Pancreas (tissue), 10 donors: ENCODE measurements at regions not wholly inside any gene's neighbourhood (a gene's known extent, or its start where the extent isn't known, plus 50 kb on each side); places are given as distances from the start of the nearest gene placed in this dataset.

ENCODE experiments used
- ATAC-seq, 4 donors: fragments of 200-7000 bp; cut with Tn5 transposase; one replicate each; pipeline versions ENCODE4 v1.8.0 to v1.9.1; 2020; ENCODE audit warnings: mild to moderate bottlenecking in 4 of 4, moderate library complexity in 4 of 4
- DNase-seq, 6 donors: peaks; one replicate each; pipeline ENCODE4 v3.0.0-alpha.2; 2020
- FAIRE-seq: peaks from 2 replicates; lab custom pipeline; 2012; peaks lifted over from hg19 to GRCh38; lab: Jason Lieb, UNC
- H3K27ac ChIP-seq, 4 donors: fragments of 200-600 bp; sonication (generic); 1 replicate in 3 of 4; 2 replicates in 1 of 4; pipeline versions ENCODE4 v1.5.0 to v1.8.0; 2020
- H3K27me3 ChIP-seq, 4 donors: fragments of 200-600 bp; one replicate each; pipeline ENCODE4 v1.8.0; 2021
- H3K36me3 ChIP-seq, 3 donors: fragments of 200-600 bp; sonication (generic) in 1 of 3; one replicate each; pipeline versions ENCODE4 v1.5.0 to v1.8.0; 2020 to 2021
- H3K4me1 ChIP-seq, 3 donors: fragments of 200-600 bp; one replicate each; pipeline ENCODE4 v1.8.0; 2021
- H3K4me3 ChIP-seq, 4 donors: fragments of 200-600 bp; sonication (generic) in 2 of 4; one replicate each; pipeline versions ENCODE4 v1.5.0 to v1.8.0; 2020 to 2021
- H3K9me3 ChIP-seq, 4 donors: fragments of 200-600 bp; one replicate each; pipeline ENCODE4 v1.8.0; 2021
- WGBS, 2 donors: extraction: QIAGEN DNeasy Blood & Tissue Kit; methylation state at CpG; one replicate each; pipeline ENCODE4 v1.1.7; 2013; 5-methylcytosine and 5-hydroxymethylcytosine counted together
- intact Hi-C, 3 donors: fragments of 100-400 bp; cut with DNase I; formaldehyde crosslinking; loops; one replicate each; pipeline versions ENCODE4 v1.11.1 to v1.14.2; 2022
- TF ChIP-seq, protein P1 (sequence below), 4 donors: fragments of 200-600 bp; sonication (generic) in 3 of 4; IDR thresholded peaks; one replicate each; pipeline versions ENCODE4 v1.5.0 to v1.8.0; 2021; ENCODE audit warnings: antibody characterized with exemption in 4 of 4
- donor health status: healthy with polysubstance abuse.
- donor health status: DM: no; HTN: no; CAD: no; lungs with moderate emphysema.
- donor health status: DM: no; HTN: no; CAD: no.
- donor health status: control.
- donor health status: control.
- donor health status: Bipolar disorder and iron deficiency.
- donor health status: DM: yes; HTN: yes; CAD: no.
- donor health status: DM: no; HTN: no; CAD: no.
- donor health status: DM: no; HTN: no; CAD: no.
- donor health status: DM: yes; HTN: yes; CAD: no.

- Histone ChIP-seq H3K27me3 (no peaks in the 10 kb centered on the region), H3K27ac (no peak overlapping the region), H3K4me1 (no peaks in the 10 kb centered on the region), H3K9me3 (no peaks in the 10 kb centered on the region), H3K4me3 (no peak overlapping the region), H3K36me3 (no peaks in the 10 kb centered on the region)
- intact Hi-C loops, result no loop called here
- WGBS, 2 donors, result 56 to 69% methylated on average over 3 of the region's 3 CpGs
- TF ChIP-seq, protein P1, sequence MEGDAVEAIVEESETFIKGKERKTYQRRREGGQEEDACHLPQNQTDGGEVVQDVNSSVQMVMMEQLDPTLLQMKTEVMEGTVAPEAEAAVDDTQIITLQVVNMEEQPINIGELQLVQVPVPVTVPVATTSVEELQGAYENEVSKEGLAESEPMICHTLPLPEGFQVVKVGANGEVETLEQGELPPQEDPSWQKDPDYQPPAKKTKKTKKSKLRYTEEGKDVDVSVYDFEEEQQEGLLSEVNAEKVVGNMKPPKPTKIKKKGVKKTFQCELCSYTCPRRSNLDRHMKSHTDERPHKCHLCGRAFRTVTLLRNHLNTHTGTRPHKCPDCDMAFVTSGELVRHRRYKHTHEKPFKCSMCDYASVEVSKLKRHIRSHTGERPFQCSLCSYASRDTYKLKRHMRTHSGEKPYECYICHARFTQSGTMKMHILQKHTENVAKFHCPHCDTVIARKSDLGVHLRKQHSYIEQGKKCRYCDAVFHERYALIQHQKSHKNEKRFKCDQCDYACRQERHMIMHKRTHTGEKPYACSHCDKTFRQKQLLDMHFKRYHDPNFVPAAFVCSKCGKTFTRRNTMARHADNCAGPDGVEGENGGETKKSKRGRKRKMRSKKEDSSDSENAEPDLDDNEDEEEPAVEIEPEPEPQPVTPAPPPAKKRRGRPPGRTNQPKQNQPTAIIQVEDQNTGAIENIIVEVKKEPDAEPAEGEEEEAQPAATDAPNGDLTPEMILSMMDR (IDR thresholded peaks at IDR 0.05), result no peak
- no peak for ATAC-seq
- FAIRE-seq, result no peak
- DNase-seq, result no peak
Measured at GRCh38 chrX:34716302-34716701, 59.2 kb upstream of the TMEM47 start.

- Histone ChIP-seq H3K27me3 (no peaks in the 10 kb centered on the region), H3K9me3 (no peaks in the 10 kb centered on the region), H3K36me3 (no peaks in the 10 kb centered on the region), H3K27ac (no peak overlapping the region), H3K4me3 (no peak overlapping the region), H3K4me1 (no peaks in the 10 kb centered on the region)
- TF ChIP-seq, protein P1 (IDR thresholded peaks at IDR 0.05), result no peak
- ATAC-seq, result no peak
- DNase-seq, result no peak
- intact Hi-C loops, result no loop called here
- no peak for FAIRE-seq
- WGBS, 2 donors, result 50 to 59% methylated on average over 1 of the region's 1 CpG
Measured at GRCh38 chrX:34734383-34734782, 77.3 kb upstream of the TMEM47 start.

GRCh38 chrX:34744521-34744920, 87.4 kb upstream of the TMEM47 start:
- peaks cover 0 to 10% (median 0%) of the 10 kb centered on the region in 4 donors for H3K27me3 ChIP-seq
- DNase-seq (no peak), FAIRE-seq (no peak), ATAC-seq (no peak)
- WGBS, 2 donors, result 60 to 66% methylated on average over 4 of the region's 4 CpGs
- TF ChIP-seq, protein P1 (IDR thresholded peaks at IDR 0.05), result no peak
- intact Hi-C loops, result no loop called here
- H3K36me3 ChIP-seq, result no peaks in the 10 kb centered on the region
- no peaks in the 10 kb centered on the region for H3K9me3 ChIP-seq
- H3K4me1 ChIP-seq, result no peaks in the 10 kb centered on the region
- H3K4me3 ChIP-seq, result no peak overlapping the region
- H3K27ac ChIP-seq, result no peak overlapping the region

DNA sequence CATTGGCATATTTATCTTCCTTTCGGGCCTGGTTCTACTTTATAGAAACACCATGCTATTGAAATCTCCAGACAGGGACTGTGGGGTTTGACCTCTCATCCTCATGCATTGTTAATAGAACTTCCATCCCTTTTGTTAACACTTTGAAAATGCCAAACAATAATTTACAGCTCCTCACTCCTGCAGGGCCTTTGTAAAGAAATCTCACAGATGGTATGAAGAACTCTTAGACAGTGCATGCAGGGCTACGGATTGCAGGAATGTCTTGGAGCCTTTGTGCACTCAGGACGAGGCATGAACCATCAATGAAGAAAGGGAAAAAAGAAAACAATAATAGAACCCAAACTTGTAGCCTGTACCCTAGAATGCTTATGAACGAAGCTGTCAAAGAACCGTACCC, 92.8 kb upstream of the TMEM47 start:
- DNase-seq, result no peak
- no peak overlapping the region for H3K4me3 ChIP-seq
- no peaks in the 10 kb centered on the region for H3K9me3 ChIP-seq
- no peaks in the 10 kb centered on the region for H3K36me3 ChIP-seq
- TF ChIP-seq, protein P1 (IDR thresholded peaks at IDR 0.05), result no peak
- ATAC-seq, result no peak
- no peak overlapping the region for H3K27ac ChIP-seq
- no peaks in the 10 kb centered on the region for H3K4me1 ChIP-seq
- H3K27me3 ChIP-seq, result peaks cover 0 to 3% (median under 1%) of the 10 kb centered on the region in 4 donors
- intact Hi-C loops, result no loop called here
- FAIRE-seq, result no peak
- 60 to 62% methylated on average over 5 of the region's 5 CpGs for WGBS, 2 donors

- no peak overlapping the region for H3K4me3 ChIP-seq
- intact Hi-C loops, result no loop called here
- no peak for DNase-seq
- no peak overlapping the region for H3K27ac ChIP-seq
- 31 to 35% methylated on average over 2 of the region's 2 CpGs for WGBS, 2 donors
- H3K9me3 ChIP-seq, result no peaks in the 10 kb centered on the region
- no peaks in the 10 kb centered on the region for H3K36me3 ChIP-seq
- no peak for ATAC-seq
- no peak for FAIRE-seq
- peaks cover 0 to 14% (median 0%) of the 10 kb centered on the region in 4 donors for H3K27me3 ChIP-seq
- no peaks in the 10 kb centered on the region for H3K4me1 ChIP-seq
- TF ChIP-seq, protein P1 (IDR thresholded peaks at IDR 0.05), result no peak
Measured at GRCh38 chrX:34764852-34765361, 107.8 kb upstream of the TMEM47 start.
